ENCODE measurements at regions not wholly inside any gene's neighbourhood (a gene's known extent, or its start where the extent isn't known, plus 50 kb on each side); places are given as distances from the start of the nearest gene placed in this dataset.
A peak's percentile ranks its signal among the peaks of the same experiment; 100 is the strongest.

DNA sequence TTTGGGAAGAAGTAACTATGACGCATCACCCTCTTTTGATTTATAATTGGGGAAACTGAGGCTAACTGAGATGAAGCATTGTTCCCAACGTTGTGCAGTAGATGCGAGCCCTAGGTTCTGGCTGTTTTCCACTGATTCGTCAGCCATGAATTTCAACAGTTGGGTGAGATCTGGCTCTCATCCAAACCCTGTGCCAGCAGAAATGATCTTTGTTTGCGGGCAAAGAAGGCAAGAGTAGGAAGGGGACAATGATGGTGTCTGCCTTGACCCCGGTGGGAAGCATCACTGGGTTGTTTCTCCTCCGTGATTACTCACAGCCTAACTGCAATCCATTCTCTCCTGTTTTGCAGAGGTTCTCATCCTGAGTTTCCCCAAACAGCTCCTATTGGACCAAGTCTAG, 142.3 kb downstream of the MIS18A start:
- Histone ChIP-seq H3K27ac (no peak overlapping the region), H3K4me3 (no peak overlapping the region)
- DNase-seq (ENCODE audit: low spot score) = no peak
- TF ChIP-seq, protein P1, sequence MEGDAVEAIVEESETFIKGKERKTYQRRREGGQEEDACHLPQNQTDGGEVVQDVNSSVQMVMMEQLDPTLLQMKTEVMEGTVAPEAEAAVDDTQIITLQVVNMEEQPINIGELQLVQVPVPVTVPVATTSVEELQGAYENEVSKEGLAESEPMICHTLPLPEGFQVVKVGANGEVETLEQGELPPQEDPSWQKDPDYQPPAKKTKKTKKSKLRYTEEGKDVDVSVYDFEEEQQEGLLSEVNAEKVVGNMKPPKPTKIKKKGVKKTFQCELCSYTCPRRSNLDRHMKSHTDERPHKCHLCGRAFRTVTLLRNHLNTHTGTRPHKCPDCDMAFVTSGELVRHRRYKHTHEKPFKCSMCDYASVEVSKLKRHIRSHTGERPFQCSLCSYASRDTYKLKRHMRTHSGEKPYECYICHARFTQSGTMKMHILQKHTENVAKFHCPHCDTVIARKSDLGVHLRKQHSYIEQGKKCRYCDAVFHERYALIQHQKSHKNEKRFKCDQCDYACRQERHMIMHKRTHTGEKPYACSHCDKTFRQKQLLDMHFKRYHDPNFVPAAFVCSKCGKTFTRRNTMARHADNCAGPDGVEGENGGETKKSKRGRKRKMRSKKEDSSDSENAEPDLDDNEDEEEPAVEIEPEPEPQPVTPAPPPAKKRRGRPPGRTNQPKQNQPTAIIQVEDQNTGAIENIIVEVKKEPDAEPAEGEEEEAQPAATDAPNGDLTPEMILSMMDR (IDR thresholded peaks at IDR 0.05) = no peak

DNA sequence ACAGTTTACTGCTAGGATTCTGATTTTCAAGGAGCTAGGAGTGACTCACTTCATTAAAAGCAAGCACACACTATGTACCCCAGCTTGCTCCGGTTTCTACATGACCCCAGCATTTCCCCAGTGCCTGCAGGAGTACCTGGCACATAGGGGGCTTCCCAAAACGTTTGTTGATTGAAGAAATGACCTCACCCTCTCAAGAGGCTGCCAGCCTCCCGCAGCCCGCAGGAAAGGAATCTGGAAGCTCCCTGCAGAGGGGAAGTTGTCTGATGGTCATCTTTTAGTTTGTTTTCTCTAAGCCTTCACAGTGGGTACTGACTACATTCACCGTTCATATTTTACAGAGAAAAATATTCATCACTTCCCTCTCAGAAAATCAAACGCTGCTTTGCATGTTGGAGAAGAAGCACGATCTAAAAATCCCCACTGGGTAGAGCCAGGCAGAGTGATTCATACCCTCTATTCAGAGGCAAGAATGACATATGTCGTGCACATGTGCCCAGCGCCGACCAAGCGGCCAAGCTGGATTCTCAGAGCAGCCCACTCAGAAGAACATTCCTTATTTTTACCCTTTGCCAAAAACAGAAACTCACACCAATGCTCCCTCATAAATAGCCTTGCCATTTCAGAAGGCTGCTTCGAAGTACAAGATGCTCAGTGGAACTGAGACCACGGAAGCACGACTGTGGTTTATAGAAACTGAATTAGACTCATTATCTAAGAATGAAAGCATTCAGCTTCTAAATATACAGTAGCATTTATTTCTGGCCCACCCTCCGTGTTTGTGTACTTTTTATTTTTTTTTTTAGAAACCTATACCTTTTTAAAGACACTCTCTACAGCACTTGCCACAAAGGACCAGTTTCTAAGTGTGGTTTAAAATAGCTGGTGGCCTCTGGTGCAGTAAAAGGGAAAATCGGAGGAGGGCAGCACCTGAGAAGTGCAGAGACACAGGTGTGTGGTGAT, 143.2 kb downstream of the MIS18A start:
- Histone ChIP-seq H3K4me3 (peak overlapping the region; percentile 52), H3K27ac (peak overlapping the region in 1 of 2 donors; percentile 19)
- no peak for DNase-seq (ENCODE audit: low spot score)
- TF ChIP-seq, protein P1 (IDR thresholded peaks at IDR 0.05) = no peak

DNA sequence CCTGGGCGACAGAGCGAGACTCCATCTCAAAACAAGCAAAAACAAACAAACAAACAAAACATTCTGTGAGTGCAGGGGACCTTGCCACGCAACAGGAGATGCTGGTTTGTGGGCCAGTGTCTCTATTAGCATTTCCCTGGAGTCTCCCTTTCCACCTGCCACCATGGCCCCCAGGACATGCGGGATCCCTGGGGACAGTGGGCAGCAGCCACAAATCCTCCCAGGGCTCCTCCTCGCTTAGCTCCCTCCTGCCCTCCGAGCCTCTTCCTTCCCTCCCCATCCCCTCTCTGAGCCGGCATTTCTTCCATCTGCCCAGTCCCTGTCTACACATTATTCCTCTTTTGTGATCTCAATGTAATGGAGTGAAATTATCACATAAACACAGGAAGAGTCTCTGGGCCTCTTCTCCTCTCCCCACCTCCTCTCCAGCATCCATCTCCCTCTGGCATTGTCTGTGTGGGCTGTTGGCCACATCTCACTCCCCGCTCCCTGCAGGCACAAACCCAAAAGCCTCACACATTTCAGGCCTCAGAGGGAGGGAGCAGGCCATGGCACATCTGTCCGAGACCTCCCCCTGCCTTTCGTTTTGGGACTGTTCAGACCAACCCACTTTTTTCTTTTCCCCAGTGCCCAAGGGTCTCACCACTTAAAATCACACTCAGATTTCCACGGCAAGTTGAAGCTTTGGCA, 144.3 kb downstream of the MIS18A start:
- DNase-seq (ENCODE audit: low spot score) = no peak
- Histone ChIP-seq H3K4me3 (no peak overlapping the region), H3K27ac (no peak overlapping the region)
- TF ChIP-seq, protein P1 (IDR thresholded peaks at IDR 0.05) = no peak

DNA sequence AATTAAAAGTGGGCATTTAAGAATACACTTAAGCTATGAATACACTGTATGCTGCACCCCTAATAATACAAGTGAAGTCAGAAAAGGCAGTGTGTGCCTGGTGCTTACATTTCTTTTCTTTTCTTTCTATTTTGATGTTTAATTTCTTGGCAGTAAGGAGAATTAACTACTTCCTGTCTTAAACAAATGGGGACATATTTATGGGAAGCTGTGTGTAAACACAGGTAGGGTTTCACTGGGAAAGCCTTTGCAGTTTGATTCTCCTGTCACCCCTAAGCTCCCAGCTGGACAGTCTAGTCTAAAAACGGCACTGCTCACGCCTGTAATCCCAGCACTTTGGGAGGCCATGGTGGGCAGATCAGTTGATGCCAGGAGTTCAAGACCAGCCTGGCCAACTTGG, 146.0 kb downstream of the MIS18A start:
- no peak for DNase-seq (ENCODE audit: low spot score)
- Histone ChIP-seq H3K4me3 (no peak overlapping the region), H3K27ac (no peak overlapping the region)
- TF ChIP-seq, protein P1 (IDR thresholded peaks at IDR 0.05) = no peak

DNA sequence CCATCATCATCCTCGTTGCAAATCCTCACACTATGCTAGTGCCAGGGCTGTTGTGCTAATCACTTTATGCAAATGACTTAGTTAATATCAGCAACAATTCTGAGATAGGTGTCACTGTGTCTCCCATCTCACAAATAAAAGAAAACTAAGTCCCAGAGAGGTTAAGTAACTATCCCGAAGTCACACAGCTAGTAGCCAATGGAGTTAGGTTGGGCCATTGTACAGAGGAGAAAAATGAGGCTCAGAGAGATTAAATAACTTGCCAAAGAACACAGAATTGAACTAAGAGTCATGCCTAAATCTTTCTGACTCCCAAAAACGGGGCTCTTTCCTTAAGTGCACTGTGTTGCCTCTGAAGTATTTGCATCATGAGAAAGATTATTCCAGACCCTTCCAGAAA, 146.4 kb downstream of the MIS18A start:
- H3K4me3 ChIP-seq = no peak overlapping the region
- H3K27ac ChIP-seq = no peak overlapping the region
- no peak for DNase-seq (ENCODE audit: low spot score)
- TF ChIP-seq, protein P1 (IDR thresholded peaks at IDR 0.05) = no peak

DNA sequence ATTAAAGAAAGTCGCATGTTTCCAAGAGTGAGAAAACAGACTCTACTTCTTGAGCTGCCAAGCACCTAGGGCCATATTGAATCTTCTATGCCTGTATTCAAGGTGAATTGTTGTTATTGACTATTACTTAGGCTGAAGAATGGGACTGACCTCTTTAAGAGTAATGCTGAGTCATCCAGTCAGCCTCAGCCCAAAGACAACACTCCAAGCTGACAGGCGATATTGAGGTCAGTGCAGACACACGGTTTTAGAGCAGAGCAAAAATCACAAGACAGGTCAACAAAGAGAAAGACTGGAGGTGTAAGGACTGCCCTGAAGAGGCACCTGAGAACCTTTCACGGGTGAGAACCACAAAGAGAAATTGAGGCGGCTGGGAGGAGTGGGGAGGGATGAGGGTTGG, 146.9 kb downstream of the MIS18A start:
- no peak overlapping the region for H3K4me3 ChIP-seq
- no peak overlapping the region for H3K27ac ChIP-seq
- TF ChIP-seq, protein P1 (IDR thresholded peaks at IDR 0.05) = no peak

More for the DNA sequence above, 146.9 kb downstream of the MIS18A start:
- no peak for DNase-seq (ENCODE audit: low spot score)

All from coronary artery (tissue), 2 donors.